GM18517 (cell line): ENCODE measurements at regions not wholly inside any gene's neighbourhood (a gene's known extent, or its start where the extent isn't known, plus 50 kb on each side); places are given as distances from the start of the nearest gene placed in this dataset.

Experiments
- ATAC-seq: cut with Tn5 transposase; IDR thresholded peaks from one replicate; pipeline ENCODE4 v1.9.1; 2021; ENCODE audit warnings: mild to moderate bottlenecking, moderate library complexity; ENCODE audit not compliant: unreplicated experiment

- ATAC-seq, result no peak
Observed at GRCh38 chr4:130131536-130131935, 1035.6 kb downstream of the C4orf33 start.

GRCh38 chr4:130141651-130142050 is 1045.7 kb downstream of the C4orf33 start:
- no peak for ATAC-seq

GRCh38 chr4:130143656-130144055 is 1047.7 kb downstream of the C4orf33 start:
- ATAC-seq, result no peak

- ATAC-seq, result no peak
Observed at GRCh38 chr4:130146773-130147172, 1050.8 kb downstream of the C4orf33 start.

- no peak for ATAC-seq
Observed at GRCh38 chr4:130147641-130148040, 1051.7 kb downstream of the C4orf33 start.

GRCh38 chr4:130154901-130155300 is 1058.9 kb downstream of the C4orf33 start:
- ATAC-seq, result no peak

- no peak for ATAC-seq
Observed at GRCh38 chr4:130163701-130164100, 1067.7 kb downstream of the C4orf33 start.

GRCh38 chr4:130165381-130165780 is 1069.4 kb downstream of the C4orf33 start:
- no peak for ATAC-seq

GRCh38 chr4:130172156-130172555 is 1076.2 kb downstream of the C4orf33 start:
- no peak for ATAC-seq

- no peak for ATAC-seq
Observed at GRCh38 chr4:130178106-130178505, 1082.2 kb downstream of the C4orf33 start.

GRCh38 chr4:130183096-130183495 is 1087.1 kb downstream of the C4orf33 start:
- no peak for ATAC-seq

GRCh38 chr4:130183766-130184165 is 1087.8 kb downstream of the C4orf33 start:
- ATAC-seq, result no peak

- no peak for ATAC-seq
Observed at GRCh38 chr4:130185123-130185522, 1089.2 kb downstream of the C4orf33 start.

GRCh38 chr4:130186931-130187330 is 1091.0 kb downstream of the C4orf33 start:
- no peak for ATAC-seq

GRCh38 chr4:130187587-130187986 is 1091.6 kb downstream of the C4orf33 start:
- no peak for ATAC-seq

GRCh38 chr4:130192787-130193186 is 1096.8 kb downstream of the C4orf33 start:
- ATAC-seq, result no peak

GRCh38 chr4:130197946-130198345 is 1102.0 kb downstream of the C4orf33 start:
- no peak for ATAC-seq

GRCh38 chr4:130203571-130203970 is 1107.6 kb downstream of the C4orf33 start:
- ATAC-seq, result no peak

- ATAC-seq, result no peak
Observed at GRCh38 chr4:130210864-130211263, 1114.9 kb downstream of the C4orf33 start.

GRCh38 chr4:130214268-130214667 is 1118.3 kb downstream of the C4orf33 start:
- no peak for ATAC-seq

GRCh38 chr4:130233377-130234047 is 1137.6 kb downstream of the C4orf33 start:
- ATAC-seq, result peak; percentile 100

- ATAC-seq, result no peak
Observed at GRCh38 chr4:130238121-130238520, 1142.2 kb downstream of the C4orf33 start.

- ATAC-seq, result no peak
Observed at GRCh38 chr4:130249002-130249401, 1153.0 kb downstream of the C4orf33 start.
